Breast epithelium (tissue), 3 donors: ENCODE measurements at regions not wholly inside any gene's neighbourhood (a gene's known extent, or its start where the extent isn't known, plus 50 kb on each side); places are given as distances from the start of the nearest gene placed in this dataset.
A peak's percentile ranks its signal among the peaks of the same experiment; 100 is the strongest.

Source experiments
- POLR2A ChIP-seq: fragments of 450-650 bp; IDR thresholded peaks from one replicate; pipeline ENCODE4 v1.6.1; 2016; ENCODE audit warnings: antibody characterized with exemption, mild to moderate bottlenecking, moderate library complexity
- POLR2AphosphoS5 ChIP-seq, 3 donors: sonication (generic); formaldehyde crosslinking; IDR thresholded peaks; one replicate each; pipeline ENCODE4 v1.6.1; 2017; ENCODE audit warnings: antibody characterized with exemption in 3 of 3
- TF ChIP-seq, protein P1 (sequence below), 3 donors: fragments of 450-650 bp; IDR thresholded peaks; one replicate each; pipeline ENCODE4 v1.5.1; 2016 to 2017; ENCODE audit warnings: antibody characterized with exemption in 3 of 3, mild to moderate bottlenecking in 3 of 3, moderate library complexity in 3 of 3

DNA sequence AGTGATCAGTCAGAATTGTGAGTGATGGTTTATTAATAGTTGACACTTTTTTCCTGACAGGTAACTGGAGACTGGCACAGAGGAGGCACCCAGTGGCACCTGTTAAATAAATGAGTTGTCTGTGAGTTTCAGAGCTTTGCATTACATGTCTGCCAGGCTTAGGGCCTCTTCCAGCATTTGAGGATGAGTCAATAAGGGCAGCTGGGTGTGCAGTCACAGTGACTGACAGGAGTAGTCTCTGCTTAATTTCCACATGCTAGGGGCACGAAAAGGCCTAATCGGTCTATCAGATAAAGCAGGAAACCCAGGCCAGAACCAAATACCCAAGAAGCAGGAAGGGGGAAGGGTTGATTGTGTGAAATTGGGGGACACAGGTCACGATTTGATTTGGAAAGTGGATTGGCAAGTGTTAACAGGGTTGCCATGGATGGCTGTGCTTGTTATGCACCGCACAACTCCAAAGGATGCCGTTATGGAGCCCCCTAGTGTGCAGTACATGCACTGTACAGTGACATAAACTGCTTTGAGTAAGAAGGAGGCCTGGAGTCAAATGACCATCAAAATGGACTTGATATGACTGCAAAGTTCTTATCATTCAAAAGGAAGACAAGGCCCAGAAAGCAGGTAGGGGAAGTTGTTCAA lies 111.9 kb upstream of the GGTLC1 start:
- TF ChIP-seq, protein P1, sequence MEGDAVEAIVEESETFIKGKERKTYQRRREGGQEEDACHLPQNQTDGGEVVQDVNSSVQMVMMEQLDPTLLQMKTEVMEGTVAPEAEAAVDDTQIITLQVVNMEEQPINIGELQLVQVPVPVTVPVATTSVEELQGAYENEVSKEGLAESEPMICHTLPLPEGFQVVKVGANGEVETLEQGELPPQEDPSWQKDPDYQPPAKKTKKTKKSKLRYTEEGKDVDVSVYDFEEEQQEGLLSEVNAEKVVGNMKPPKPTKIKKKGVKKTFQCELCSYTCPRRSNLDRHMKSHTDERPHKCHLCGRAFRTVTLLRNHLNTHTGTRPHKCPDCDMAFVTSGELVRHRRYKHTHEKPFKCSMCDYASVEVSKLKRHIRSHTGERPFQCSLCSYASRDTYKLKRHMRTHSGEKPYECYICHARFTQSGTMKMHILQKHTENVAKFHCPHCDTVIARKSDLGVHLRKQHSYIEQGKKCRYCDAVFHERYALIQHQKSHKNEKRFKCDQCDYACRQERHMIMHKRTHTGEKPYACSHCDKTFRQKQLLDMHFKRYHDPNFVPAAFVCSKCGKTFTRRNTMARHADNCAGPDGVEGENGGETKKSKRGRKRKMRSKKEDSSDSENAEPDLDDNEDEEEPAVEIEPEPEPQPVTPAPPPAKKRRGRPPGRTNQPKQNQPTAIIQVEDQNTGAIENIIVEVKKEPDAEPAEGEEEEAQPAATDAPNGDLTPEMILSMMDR (IDR thresholded peaks at IDR 0.05): peak in 1 of 3 donors; percentile 28
- TF ChIP-seq POLR2AphosphoS5 (IDR thresholded peaks at IDR 0.05) (no peak), POLR2A (no peak)
